ENCODE measurements at regions not wholly inside any gene's neighbourhood (a gene's known extent, or its start where the extent isn't known, plus 50 kb on each side); places are given as distances from the start of the nearest gene placed in this dataset.

GRCh38 chr18:73544617-73545016 lies 603.0 kb downstream of the FBXO15 start (continued):
- TF ChIP-seq ZNF462 (CRISPR knock-in tag; IDR thresholded peaks at IDR 0.05) (no peak), JUNB (IDR thresholded peaks at IDR 0.05; ENCODE audit: unreplicated experiment) (no peak), NANOG (IDR thresholded peaks at IDR 0.05; ENCODE audit: borderline replicate concordance) (no peak), ZNF331 (CRISPR knock-in tag; IDR thresholded peaks at IDR 0.05; ENCODE audit: low read depth) (no peak), ETS1 (IDR thresholded peaks at IDR 0.05) (no peak)

- H3K36me3 ChIP-seq (ENCODE audit: insufficient read depth), result no peaks in the 10 kb centered on the region
- no peak for ATAC-seq
- H3K4me2 ChIP-seq, result no peak overlapping the region
- H3K36me3 Mint-ChIP-seq (ENCODE audit: low read depth), result no peaks in the 10 kb centered on the region
- no peak overlapping the region for H3K4me3 Mint-ChIP-seq
- no peaks in the 10 kb centered on the region for H3K4me1 ChIP-seq (ENCODE audit: insufficient read depth)
- no peak for DNase-seq (ENCODE audit: low spot score)
- no peak overlapping the region for H3K27ac Mint-ChIP-seq
- H3K27me3 ChIP-seq (ENCODE audit: insufficient read depth), result no peaks in the 10 kb centered on the region
- H3K79me2 ChIP-seq (replicated peaks; ENCODE audit: insufficient read depth), result no peaks in the 10 kb centered on the region
- no peaks in the 10 kb centered on the region for H3F3A ChIP-seq (replicated peaks; ENCODE audit: low read depth)
- no peak overlapping the region for H3K27ac ChIP-seq (ENCODE audit: low read depth)
- no peaks in the 10 kb centered on the region for H3K9me3 Mint-ChIP-seq
- H3K4me1 Mint-ChIP-seq, result no peaks in the 10 kb centered on the region; the same call in 1 of the 3 replicates
- H3K4me3 ChIP-seq, result no peak overlapping the region
- H3K27me3 Mint-ChIP-seq (ENCODE audit: insufficient read depth, low read depth, poor library complexity), result no peaks in the 10 kb centered on the region
- no peaks in the 10 kb centered on the region for H4K20me1 ChIP-seq (replicated peaks; ENCODE audit: insufficient read depth)
- no peak overlapping the region for H2AFZ ChIP-seq
- no peaks in the 10 kb centered on the region for H3K9me2 ChIP-seq (ENCODE audit: insufficient read depth)
- TF ChIP-seq POLR2AphosphoS5 (IDR thresholded peaks at IDR 0.05; ENCODE audit: low read depth), result no peak
- no peak for TF ChIP-seq JUNB (IDR thresholded peaks at IDR 0.05; ENCODE audit: unreplicated experiment)
- no peak for TF ChIP-seq ZNF331 (CRISPR knock-in tag; IDR thresholded peaks at IDR 0.05; ENCODE audit: low read depth)
- TF ChIP-seq REST (IDR thresholded peaks at IDR 0.05; ENCODE audit: unreplicated experiment), result no peak
- TF ChIP-seq ZNF114 (CRISPR knock-in tag; IDR thresholded peaks at IDR 0.05), result no peak
- no peak for TF ChIP-seq CTCF (conservative IDR thresholded peaks at IDR 0.05; ENCODE audit: low read depth in 2 of 2)
- TF ChIP-seq ETS1 (IDR thresholded peaks at IDR 0.05), result no peak
- TF ChIP-seq NANOG (IDR thresholded peaks at IDR 0.05; ENCODE audit: borderline replicate concordance), result no peak
- TF ChIP-seq EZH2phosphoT487 (IDR thresholded peaks at IDR 0.05; ENCODE audit: unreplicated experiment), result no peak
- TF ChIP-seq CREB1 (CRISPR knock-in tag; IDR thresholded peaks at IDR 0.05; ENCODE audit: low read depth), result no peak
Measured at GRCh38 chr18:73544032-73544431, 603.6 kb downstream of the FBXO15 start.

Data from GM23338 (cell line).